ENCODE measurements at regions not wholly inside any gene's neighbourhood (a gene's known extent, or its start where the extent isn't known, plus 50 kb on each side); places are given as distances from the start of the nearest gene placed in this dataset.

DNA sequence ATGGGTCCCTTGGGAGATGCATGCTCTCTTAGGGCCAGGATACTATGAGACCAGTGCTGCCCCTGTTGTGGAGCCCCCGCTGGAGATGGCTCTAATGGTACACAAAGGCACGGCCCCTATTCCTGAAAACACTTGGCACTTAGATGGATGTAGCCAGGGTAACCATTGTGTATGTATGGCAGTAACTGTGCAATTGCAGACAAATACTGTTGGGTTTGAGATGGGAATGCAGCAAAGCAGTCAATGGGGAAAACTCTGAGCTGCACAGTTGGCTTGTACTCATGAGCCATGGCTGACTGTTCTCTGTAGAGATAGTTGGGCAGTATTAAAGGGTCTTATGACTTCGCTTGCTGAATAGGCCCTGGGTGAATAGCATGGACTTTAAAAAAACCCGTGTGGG is 67.9 kb upstream of the NPAP1 start:
- Histone ChIP-seq H3K4me3 (no peak overlapping the region), H3K27ac (no peak overlapping the region), H3K4me1 (no peaks in the 10 kb centered on the region), H3K36me3 (no peaks in the 10 kb centered on the region), H3K9me3 (no peaks in the 10 kb centered on the region), H3K27me3 (no peaks in the 10 kb centered on the region)
- no peak for DNase-seq (ENCODE audit: low spot score in 2 of 2)
- intact Hi-C loops (cut with DNase I; ENCODE audit: low total_unique reads), result no loop called here
- TF ChIP-seq POLR2AphosphoS5 (IDR thresholded peaks at IDR 0.05), result no peak

DNA sequence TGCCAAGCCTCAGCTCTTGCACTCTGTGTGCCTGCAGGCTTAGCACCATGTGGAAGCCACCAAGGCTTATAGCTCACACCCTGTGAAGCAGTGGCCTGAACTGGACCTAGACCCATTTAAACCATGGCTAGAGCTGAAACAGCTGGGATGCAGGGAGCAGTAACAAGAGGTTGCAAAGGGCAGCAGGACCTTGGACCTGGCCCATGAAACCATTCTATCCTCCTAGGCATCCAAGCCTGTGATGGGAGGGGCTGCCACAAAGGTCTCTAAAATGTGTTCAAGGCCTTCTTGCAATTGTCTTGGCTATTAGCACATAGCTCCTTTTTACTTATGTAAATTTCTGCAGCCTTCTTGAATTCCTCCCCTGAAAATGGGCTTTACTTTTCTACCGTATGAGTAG is 57.9 kb upstream of the NPAP1 start:
- intact Hi-C loops (cut with DNase I; ENCODE audit: low total_unique reads), result no loop called here
- Histone ChIP-seq H3K9me3 (peaks cover 7 to 16% of the 10 kb centered on the region in 2 donors), H3K4me1 (no peaks in the 10 kb centered on the region), H3K4me3 (no peak overlapping the region), H3K36me3 (no peaks in the 10 kb centered on the region), H3K27ac (no peak overlapping the region), H3K27me3 (no peaks in the 10 kb centered on the region)
- TF ChIP-seq, protein P1, sequence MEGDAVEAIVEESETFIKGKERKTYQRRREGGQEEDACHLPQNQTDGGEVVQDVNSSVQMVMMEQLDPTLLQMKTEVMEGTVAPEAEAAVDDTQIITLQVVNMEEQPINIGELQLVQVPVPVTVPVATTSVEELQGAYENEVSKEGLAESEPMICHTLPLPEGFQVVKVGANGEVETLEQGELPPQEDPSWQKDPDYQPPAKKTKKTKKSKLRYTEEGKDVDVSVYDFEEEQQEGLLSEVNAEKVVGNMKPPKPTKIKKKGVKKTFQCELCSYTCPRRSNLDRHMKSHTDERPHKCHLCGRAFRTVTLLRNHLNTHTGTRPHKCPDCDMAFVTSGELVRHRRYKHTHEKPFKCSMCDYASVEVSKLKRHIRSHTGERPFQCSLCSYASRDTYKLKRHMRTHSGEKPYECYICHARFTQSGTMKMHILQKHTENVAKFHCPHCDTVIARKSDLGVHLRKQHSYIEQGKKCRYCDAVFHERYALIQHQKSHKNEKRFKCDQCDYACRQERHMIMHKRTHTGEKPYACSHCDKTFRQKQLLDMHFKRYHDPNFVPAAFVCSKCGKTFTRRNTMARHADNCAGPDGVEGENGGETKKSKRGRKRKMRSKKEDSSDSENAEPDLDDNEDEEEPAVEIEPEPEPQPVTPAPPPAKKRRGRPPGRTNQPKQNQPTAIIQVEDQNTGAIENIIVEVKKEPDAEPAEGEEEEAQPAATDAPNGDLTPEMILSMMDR (IDR thresholded peaks at IDR 0.05), result no peak
- TF ChIP-seq POLR2A (IDR thresholded peaks at IDR 0.05), result no peak
- TF ChIP-seq POLR2AphosphoS5 (IDR thresholded peaks at IDR 0.05), result no peak
- no peak for DNase-seq (ENCODE audit: low spot score in 2 of 2)

DNA sequence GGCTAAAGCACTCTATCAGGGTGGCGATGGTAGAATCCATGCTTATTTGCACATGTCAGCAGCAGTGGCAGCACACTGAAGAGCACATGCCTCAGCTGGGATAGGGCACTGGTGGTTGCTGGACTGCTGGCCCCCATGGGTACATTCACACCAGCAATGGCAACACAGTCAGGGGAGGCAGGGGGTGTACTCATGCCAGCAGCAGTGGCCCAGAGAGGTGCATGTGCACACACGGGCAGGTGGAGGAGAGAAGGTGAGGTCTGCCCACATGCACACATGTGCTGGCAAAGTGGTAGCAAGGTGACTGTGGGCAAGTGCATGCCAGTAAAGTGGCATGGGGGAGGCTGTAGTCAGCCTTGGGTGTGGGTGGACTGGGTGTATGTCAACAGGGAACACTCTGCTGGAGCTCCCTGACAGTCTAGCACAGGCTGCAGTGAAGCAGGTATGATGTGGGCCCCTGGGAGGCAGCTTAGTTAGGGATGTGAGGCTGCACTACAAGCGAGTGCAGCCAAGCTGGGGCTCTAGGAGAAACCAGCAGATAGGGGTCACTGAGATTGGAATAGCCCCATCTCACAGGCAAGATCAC is 53.9 kb upstream of the NPAP1 start:
- no peak for DNase-seq (ENCODE audit: low spot score in 2 of 2)
- H3K36me3 ChIP-seq, result no peaks in the 10 kb centered on the region
- peaks cover 7 to 16% of the 10 kb centered on the region in 2 donors for H3K9me3 ChIP-seq
- no peak overlapping the region for H3K4me3 ChIP-seq
- H3K4me1 ChIP-seq, result no peaks in the 10 kb centered on the region
- H3K27me3 ChIP-seq, result no peaks in the 10 kb centered on the region
- intact Hi-C loops (cut with DNase I; ENCODE audit: low total_unique reads), result no loop called here
- TF ChIP-seq, protein P1 (IDR thresholded peaks at IDR 0.05), result no peak
- TF ChIP-seq POLR2A (IDR thresholded peaks at IDR 0.05) (no peak), POLR2AphosphoS5 (IDR thresholded peaks at IDR 0.05) (no peak)
- no peak overlapping the region for H3K27ac ChIP-seq

All from breast epithelium (tissue), 4 donors.